Esophagus muscularis mucosa (tissue), 3 donors: ENCODE measurements at regions not wholly inside any gene's neighbourhood (a gene's known extent, or its start where the extent isn't known, plus 50 kb on each side); places are given as distances from the start of the nearest gene placed in this dataset.
A peak's percentile ranks its signal among the peaks of the same experiment; 100 is the strongest.

Experiments used
- POLR2A ChIP-seq: fragments of 450-650 bp; IDR thresholded peaks from one replicate; pipeline ENCODE4 v1.6.1; 2017; ENCODE audit warnings: antibody characterized with exemption, moderate library complexity, mild to moderate bottlenecking, low read depth
- POLR2AphosphoS5 ChIP-seq, 2 donors: sonication (generic); formaldehyde crosslinking; IDR thresholded peaks; one replicate each; pipeline ENCODE4 v1.6.1; 2017; ENCODE audit warnings: antibody characterized with exemption in 2 of 2
- TF ChIP-seq, protein P1 (sequence below), 3 experiments: fragments of 200-600 bp in 2 of 3; fragments of 450-650 bp in 1 of 3; sonication (generic) in 2 of 3; IDR thresholded peaks; one replicate each; pipeline ENCODE4 v1.5.1; 2017 to 2019; ENCODE audit warnings: antibody characterized with exemption in 3 of 3, mild to moderate bottlenecking in 2 of 3, moderate library complexity in 1 of 3

DNA sequence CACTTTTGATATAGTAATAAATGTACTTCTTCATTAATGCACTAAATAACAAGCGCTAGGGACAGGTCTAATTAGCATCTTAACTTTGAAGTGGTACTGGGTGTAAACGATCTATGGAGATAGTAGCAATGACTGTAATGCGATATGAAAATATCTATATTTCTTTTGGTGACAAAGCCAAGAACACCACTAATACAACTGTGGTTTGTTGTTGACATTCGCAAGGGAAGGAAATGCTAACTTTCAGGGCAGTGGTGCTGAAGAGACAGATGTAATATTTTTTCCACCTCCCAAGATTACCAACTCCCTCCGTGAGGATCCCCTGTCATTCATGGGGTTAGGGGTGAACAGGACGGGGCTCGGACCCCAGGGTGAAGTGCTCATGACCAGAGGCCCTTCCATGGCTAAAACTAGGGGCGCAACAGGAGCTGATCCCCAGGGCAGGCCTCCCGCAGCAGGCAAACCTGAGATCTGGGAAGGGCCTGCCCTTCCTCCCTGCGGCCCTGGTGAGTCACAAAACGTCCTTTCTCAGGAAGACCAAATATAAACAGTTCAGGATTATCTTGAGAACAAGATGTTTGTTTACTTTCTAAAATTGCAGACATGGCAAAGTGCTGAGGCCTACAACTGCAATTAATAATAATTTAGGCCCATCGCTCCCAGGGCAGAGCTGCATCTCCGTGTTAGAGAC lies 65.0 kb upstream of the TOX2 start:
- TF ChIP-seq, protein P1, sequence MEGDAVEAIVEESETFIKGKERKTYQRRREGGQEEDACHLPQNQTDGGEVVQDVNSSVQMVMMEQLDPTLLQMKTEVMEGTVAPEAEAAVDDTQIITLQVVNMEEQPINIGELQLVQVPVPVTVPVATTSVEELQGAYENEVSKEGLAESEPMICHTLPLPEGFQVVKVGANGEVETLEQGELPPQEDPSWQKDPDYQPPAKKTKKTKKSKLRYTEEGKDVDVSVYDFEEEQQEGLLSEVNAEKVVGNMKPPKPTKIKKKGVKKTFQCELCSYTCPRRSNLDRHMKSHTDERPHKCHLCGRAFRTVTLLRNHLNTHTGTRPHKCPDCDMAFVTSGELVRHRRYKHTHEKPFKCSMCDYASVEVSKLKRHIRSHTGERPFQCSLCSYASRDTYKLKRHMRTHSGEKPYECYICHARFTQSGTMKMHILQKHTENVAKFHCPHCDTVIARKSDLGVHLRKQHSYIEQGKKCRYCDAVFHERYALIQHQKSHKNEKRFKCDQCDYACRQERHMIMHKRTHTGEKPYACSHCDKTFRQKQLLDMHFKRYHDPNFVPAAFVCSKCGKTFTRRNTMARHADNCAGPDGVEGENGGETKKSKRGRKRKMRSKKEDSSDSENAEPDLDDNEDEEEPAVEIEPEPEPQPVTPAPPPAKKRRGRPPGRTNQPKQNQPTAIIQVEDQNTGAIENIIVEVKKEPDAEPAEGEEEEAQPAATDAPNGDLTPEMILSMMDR (IDR thresholded peaks at IDR 0.05): no peak
- TF ChIP-seq POLR2AphosphoS5 (IDR thresholded peaks at IDR 0.05): peak; percentile 55 to 73
- no peak for TF ChIP-seq POLR2A
